ENCODE measurements at regions not wholly inside any gene's neighbourhood (a gene's known extent, or its start where the extent isn't known, plus 50 kb on each side); places are given as distances from the start of the nearest gene placed in this dataset.

GRCh38 chr12:31835276-31835882, 106.6 kb upstream of the AMN1 start:
- H3K4me3 Mint-ChIP-seq, result no peak overlapping the region
- peaks cover 70% of the 10 kb centered on the region for H3K9me3 Mint-ChIP-seq
- 95% methylated on average over 3 of the region's 5 CpGs; no CpG with 5 or more reads in 1 of the 2 experiments for WGBS, 2 experiments (ENCODE audit: insufficient coverage in 1 of 2, insufficient read length in 1 of 2)
- Histone ChIP-seq H3K4me3 (ENCODE audit: low read length) (no peak overlapping the region), H3K27ac (ENCODE audit: low read depth, low read length) (no peak overlapping the region), H3K9ac (ENCODE audit: extremely low read depth, low read length, poor library complexity, severe bottlenecking) (no peak overlapping the region), H3K4me1 (ENCODE audit: control insufficient read depth, insufficient read depth, low read length) (no peaks in the 10 kb centered on the region), H3K9me3 (ENCODE audit: control insufficient read depth, low read length) (peaks cover 11% of the 10 kb centered on the region), H3K36me3 (ENCODE audit: control insufficient read depth, insufficient read depth, low read length) (no peaks in the 10 kb centered on the region), H3K27me3 (ENCODE audit: control insufficient read depth, insufficient read depth, low read length, poor library complexity, severe bottlenecking) (no peaks in the 10 kb centered on the region)
- H3K27me3 Mint-ChIP-seq (ENCODE audit: insufficient read depth), result no peaks in the 10 kb centered on the region
- DNase-seq, result no peak
- H3K27ac Mint-ChIP-seq, result no peak overlapping the region
- TF ChIP-seq, protein P1, sequence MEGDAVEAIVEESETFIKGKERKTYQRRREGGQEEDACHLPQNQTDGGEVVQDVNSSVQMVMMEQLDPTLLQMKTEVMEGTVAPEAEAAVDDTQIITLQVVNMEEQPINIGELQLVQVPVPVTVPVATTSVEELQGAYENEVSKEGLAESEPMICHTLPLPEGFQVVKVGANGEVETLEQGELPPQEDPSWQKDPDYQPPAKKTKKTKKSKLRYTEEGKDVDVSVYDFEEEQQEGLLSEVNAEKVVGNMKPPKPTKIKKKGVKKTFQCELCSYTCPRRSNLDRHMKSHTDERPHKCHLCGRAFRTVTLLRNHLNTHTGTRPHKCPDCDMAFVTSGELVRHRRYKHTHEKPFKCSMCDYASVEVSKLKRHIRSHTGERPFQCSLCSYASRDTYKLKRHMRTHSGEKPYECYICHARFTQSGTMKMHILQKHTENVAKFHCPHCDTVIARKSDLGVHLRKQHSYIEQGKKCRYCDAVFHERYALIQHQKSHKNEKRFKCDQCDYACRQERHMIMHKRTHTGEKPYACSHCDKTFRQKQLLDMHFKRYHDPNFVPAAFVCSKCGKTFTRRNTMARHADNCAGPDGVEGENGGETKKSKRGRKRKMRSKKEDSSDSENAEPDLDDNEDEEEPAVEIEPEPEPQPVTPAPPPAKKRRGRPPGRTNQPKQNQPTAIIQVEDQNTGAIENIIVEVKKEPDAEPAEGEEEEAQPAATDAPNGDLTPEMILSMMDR (conservative IDR thresholded peaks at IDR 0.05), result no peak
- no peaks in the 10 kb centered on the region for H3K4me1 Mint-ChIP-seq
- peaks cover 5% of the 10 kb centered on the region for H3K36me3 Mint-ChIP-seq (ENCODE audit: low read depth)

DNA sequence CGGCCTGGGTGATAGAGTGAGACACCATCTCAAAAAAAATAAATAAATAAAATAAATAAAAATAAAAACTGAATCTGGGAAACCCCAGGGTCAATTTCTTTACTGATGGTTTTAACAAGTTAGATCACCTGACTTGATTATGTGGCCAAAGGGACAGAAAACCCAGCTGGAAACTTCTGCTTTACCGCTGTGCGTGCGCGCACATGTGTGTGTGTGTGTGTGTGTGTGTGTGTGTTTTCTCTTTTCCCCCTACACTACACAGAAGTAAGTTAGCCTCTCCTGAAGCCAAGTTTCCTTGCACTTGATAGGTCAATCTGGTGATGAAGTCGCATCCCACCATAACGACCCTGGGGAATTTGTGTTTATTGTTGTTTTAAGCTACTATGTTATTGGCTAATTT, 105.3 kb upstream of the AMN1 start:
- Mint-ChIP-seq H3K4me3 (no peak overlapping the region), H3K9me3 (peaks cover 74% of the 10 kb centered on the region), H3K27me3 (ENCODE audit: insufficient read depth) (no peaks in the 10 kb centered on the region), H3K36me3 (ENCODE audit: low read depth) (peaks cover 5% of the 10 kb centered on the region), H3K4me1 (no peaks in the 10 kb centered on the region), H3K27ac (no peak overlapping the region)
- DNase-seq, result no peak
- TF ChIP-seq, protein P1 (conservative IDR thresholded peaks at IDR 0.05), result no peak
- Histone ChIP-seq H3K27ac (ENCODE audit: low read depth, low read length) (no peak overlapping the region), H3K9me3 (ENCODE audit: control insufficient read depth, low read length) (peaks cover 11% of the 10 kb centered on the region), H3K4me3 (ENCODE audit: low read length) (no peak overlapping the region), H3K4me1 (ENCODE audit: control insufficient read depth, insufficient read depth, low read length) (no peaks in the 10 kb centered on the region), H3K36me3 (ENCODE audit: control insufficient read depth, insufficient read depth, low read length) (no peaks in the 10 kb centered on the region), H3K27me3 (ENCODE audit: control insufficient read depth, insufficient read depth, low read length, poor library complexity, severe bottlenecking) (no peaks in the 10 kb centered on the region), H3K9ac (ENCODE audit: extremely low read depth, low read length, poor library complexity, severe bottlenecking) (no peak overlapping the region)
- WGBS, 2 experiments (ENCODE audit: insufficient coverage in 1 of 2, insufficient read length in 1 of 2), result 75% methylated on average over 2 of the region's 7 CpGs; no CpG with 5 or more reads in 1 of the 2 experiments

DNA sequence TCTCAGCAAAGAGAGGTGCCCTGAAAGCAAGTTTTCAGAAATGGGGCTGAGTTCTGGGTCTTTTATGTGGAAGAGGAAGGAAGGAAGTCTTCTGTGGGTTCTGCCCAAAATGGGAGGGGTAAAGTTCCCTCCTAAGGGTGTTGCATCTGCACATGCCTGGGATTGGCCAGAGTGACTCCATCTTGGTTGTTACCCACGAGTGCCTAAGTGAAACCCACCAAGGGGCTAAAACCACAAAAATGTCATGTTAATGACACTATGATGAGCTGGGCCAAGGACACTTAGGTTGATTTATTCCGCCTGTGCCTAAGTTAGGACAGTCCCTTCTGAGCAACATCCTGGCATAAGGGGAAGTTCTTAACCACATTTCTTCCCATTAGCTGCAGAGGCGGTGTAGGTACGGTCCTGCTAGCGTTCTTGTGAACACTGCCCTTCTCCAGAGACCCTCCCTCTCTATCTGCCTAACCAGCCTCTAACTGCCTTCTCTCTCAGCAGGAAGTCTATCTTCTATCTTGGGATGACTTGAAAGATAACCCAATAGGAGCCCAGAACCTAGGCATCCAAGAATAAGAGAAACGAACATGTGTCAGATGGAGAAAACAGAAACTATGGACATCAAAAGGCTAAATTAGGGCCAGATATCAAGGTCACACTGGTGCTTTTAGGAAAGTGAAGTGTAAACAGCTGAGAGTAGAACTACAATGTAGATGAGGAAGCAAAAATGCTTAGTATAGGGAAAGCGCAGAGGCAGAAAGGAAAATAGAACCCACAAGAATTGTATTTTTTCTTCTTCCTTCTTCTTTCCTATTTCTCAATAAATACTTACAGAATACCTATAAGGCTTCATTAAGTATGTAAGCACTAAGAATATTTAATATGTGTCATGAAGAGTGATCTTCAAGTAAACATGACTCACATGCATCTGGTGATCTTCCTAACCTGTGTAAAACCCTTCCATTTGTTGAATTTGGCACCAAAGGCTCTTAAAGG, 104.2 kb upstream of the AMN1 start:
- Histone ChIP-seq H3K4me3 (ENCODE audit: low read length) (no peak overlapping the region), H3K9me3 (ENCODE audit: control insufficient read depth, low read length) (peaks cover 11% of the 10 kb centered on the region), H3K9ac (ENCODE audit: extremely low read depth, low read length, poor library complexity, severe bottlenecking) (no peak overlapping the region), H3K27ac (ENCODE audit: low read depth, low read length) (no peak overlapping the region), H3K4me1 (ENCODE audit: control insufficient read depth, insufficient read depth, low read length) (no peaks in the 10 kb centered on the region), H3K27me3 (ENCODE audit: control insufficient read depth, insufficient read depth, low read length, poor library complexity, severe bottlenecking) (no peaks in the 10 kb centered on the region), H3K36me3 (ENCODE audit: control insufficient read depth, insufficient read depth, low read length) (no peaks in the 10 kb centered on the region)
- Mint-ChIP-seq H3K4me1 (no peaks in the 10 kb centered on the region), H3K9me3 (peaks cover 74% of the 10 kb centered on the region), H3K36me3 (ENCODE audit: low read depth) (peaks cover 4% of the 10 kb centered on the region), H3K27me3 (ENCODE audit: insufficient read depth) (no peaks in the 10 kb centered on the region), H3K4me3 (no peak overlapping the region), H3K27ac (no peak overlapping the region)
- no peak for DNase-seq
- WGBS, 2 experiments (ENCODE audit: insufficient coverage in 1 of 2, insufficient read length in 1 of 2), result 89 to 95% methylated on average over 5 to 6 of the region's 7 CpGs
- TF ChIP-seq, protein P1 (conservative IDR thresholded peaks at IDR 0.05), result no peak
